Thymus (tissue), 11 donors: ENCODE measurements at regions not wholly inside any gene's neighbourhood (a gene's known extent, or its start where the extent isn't known, plus 50 kb on each side); places are given as distances from the start of the nearest gene placed in this dataset.

Source experiments
- DNase-seq, 9 donors: peaks; one replicate each; pipeline ENCODE4 v3.0.0-alpha.2; 2013; ENCODE audit warnings: low spot score in 9 of 9, low read depth in 6 of 9, missing footprints in 1 of 9
- H3K27ac ChIP-seq, 2 donors: one replicate each; pipeline ENCODE4 v1.5.1; 2013; ENCODE audit warnings: control low read depth in 1 of 2, low read depth in 1 of 2, low read length in 1 of 2, mild to moderate bottlenecking in 1 of 2, moderate library complexity in 1 of 2
- H3K27me3 ChIP-seq, 2 donors: one replicate each; pipeline ENCODE4 v1.5.1; 2013; ENCODE audit warnings: low read length in 1 of 2; ENCODE audit not compliant: control insufficient read depth in 2 of 2, insufficient read depth in 1 of 2
- H3K36me3 ChIP-seq, 2 donors: one replicate each; pipeline ENCODE4 v1.5.1; 2013; ENCODE audit warnings: low read length in 1 of 2, mild to moderate bottlenecking in 1 of 2, moderate library complexity in 1 of 2; ENCODE audit not compliant: control insufficient read depth in 2 of 2, insufficient read depth in 2 of 2
- H3K4me1 ChIP-seq, 2 donors: one replicate each; pipeline ENCODE4 v1.5.1; 2013; ENCODE audit warnings: low read length in 2 of 2; ENCODE audit not compliant: control insufficient read depth in 2 of 2, insufficient read depth in 2 of 2
- H3K4me3 ChIP-seq, 2 donors: one replicate each; pipeline ENCODE4 v1.5.1; 2013; ENCODE audit warnings: low read length in 2 of 2, control low read depth in 1 of 2, mild to moderate bottlenecking in 1 of 2
- H3K9me3 ChIP-seq, 2 donors: one replicate each; pipeline ENCODE4 v1.5.1; 2013; ENCODE audit warnings: low read length in 1 of 2, mild to moderate bottlenecking in 1 of 2; ENCODE audit not compliant: control insufficient read depth in 2 of 2, insufficient read depth in 1 of 2
- WGBS: extraction: QIAGEN DNeasy Blood & Tissue Kit; methylation state at CpG from one replicate; pipeline ENCODE4 v1.1.7; 2013; 5-methylcytosine and 5-hydroxymethylcytosine counted together
- donor health status: healthy.

- H3K27ac ChIP-seq, result no peak overlapping the region
- no peaks in the 10 kb centered on the region for H3K36me3 ChIP-seq
- 24% methylated on average over 3 of the region's 3 CpGs for WGBS
- H3K4me3 ChIP-seq, result no peak overlapping the region
- no peaks in the 10 kb centered on the region for H3K9me3 ChIP-seq
- H3K4me1 ChIP-seq, result no peaks in the 10 kb centered on the region
- DNase-seq, result peak in 5 of 9 donors; percentile 2 to 55 (median 8)
- no peaks in the 10 kb centered on the region for H3K27me3 ChIP-seq
Observed at GRCh38 chr3:88410259-88410658, 260.5 kb downstream of the C3orf38 start.

GRCh38 chr3:88412346-88412745 is 262.6 kb downstream of the C3orf38 start:
- WGBS, result 86% methylated on average over 1 of the region's 1 CpG
- no peak overlapping the region for H3K27ac ChIP-seq

GRCh38 chr3:88416436-88416835 is 266.7 kb downstream of the C3orf38 start:
- Histone ChIP-seq H3K27me3 (no peaks in the 10 kb centered on the region), H3K4me1 (no peaks in the 10 kb centered on the region), H3K4me3 (no peak overlapping the region), H3K36me3 (no peaks in the 10 kb centered on the region), H3K9me3 (no peaks in the 10 kb centered on the region), H3K27ac (no peak overlapping the region)
- no peak for DNase-seq
- 97% methylated on average over 2 of the region's 2 CpGs for WGBS

More at GRCh38 chr3:88412346-88412745, 262.6 kb downstream of the C3orf38 start:
- Histone ChIP-seq H3K4me1 (no peaks in the 10 kb centered on the region), H3K9me3 (no peaks in the 10 kb centered on the region), H3K27me3 (no peaks in the 10 kb centered on the region), H3K36me3 (no peaks in the 10 kb centered on the region), H3K4me3 (no peak overlapping the region)
- no peak for DNase-seq

GRCh38 chr3:88418219-88418618 is 268.5 kb downstream of the C3orf38 start:
- DNase-seq, result no peak
- WGBS, result 93% methylated on average over 6 of the region's 6 CpGs
- no peaks in the 10 kb centered on the region for H3K4me1 ChIP-seq
- no peak overlapping the region for H3K4me3 ChIP-seq
- no peaks in the 10 kb centered on the region for H3K36me3 ChIP-seq
- H3K27me3 ChIP-seq, result no peaks in the 10 kb centered on the region
- H3K27ac ChIP-seq, result no peak overlapping the region
- no peaks in the 10 kb centered on the region for H3K9me3 ChIP-seq

GRCh38 chr3:88433568-88433967 is 283.8 kb downstream of the C3orf38 start:
- no peaks in the 10 kb centered on the region for H3K27me3 ChIP-seq
- H3K36me3 ChIP-seq, result no peaks in the 10 kb centered on the region
- H3K4me3 ChIP-seq, result no peak overlapping the region
- H3K9me3 ChIP-seq, result no peaks in the 10 kb centered on the region
- no peaks in the 10 kb centered on the region for H3K4me1 ChIP-seq
- DNase-seq, result peak in 2 of 9 donors; percentile 2 to 9
- 23% methylated on average over 2 of the region's 2 CpGs for WGBS
- H3K27ac ChIP-seq, result no peak overlapping the region

GRCh38 chr3:88434001-88434400 is 284.2 kb downstream of the C3orf38 start:
- Histone ChIP-seq H3K4me1 (no peaks in the 10 kb centered on the region), H3K4me3 (no peak overlapping the region), H3K36me3 (no peaks in the 10 kb centered on the region), H3K9me3 (no peaks in the 10 kb centered on the region), H3K27me3 (no peaks in the 10 kb centered on the region), H3K27ac (no peak overlapping the region)
- WGBS, result 85% methylated on average over 2 of the region's 2 CpGs
- DNase-seq, result no peak

GRCh38 chr3:88440701-88441100 is 290.9 kb downstream of the C3orf38 start:
- 19% methylated on average over 1 of the region's 1 CpG for WGBS
- no peaks in the 10 kb centered on the region for H3K9me3 ChIP-seq
- no peak for DNase-seq

GRCh38 chr3:88443066-88443465 is 293.3 kb downstream of the C3orf38 start:
- DNase-seq, result no peak
- Histone ChIP-seq H3K9me3 (no peaks in the 10 kb centered on the region), H3K4me3 (no peak overlapping the region), H3K4me1 (no peaks in the 10 kb centered on the region), H3K27ac (no peak overlapping the region), H3K36me3 (no peaks in the 10 kb centered on the region), H3K27me3 (no peaks in the 10 kb centered on the region)
- 89% methylated on average over 1 of the region's 1 CpG for WGBS

More at GRCh38 chr3:88440701-88441100, 290.9 kb downstream of the C3orf38 start:
- Histone ChIP-seq H3K36me3 (no peaks in the 10 kb centered on the region), H3K27me3 (no peaks in the 10 kb centered on the region), H3K4me1 (no peaks in the 10 kb centered on the region), H3K4me3 (no peak overlapping the region), H3K27ac (no peak overlapping the region)

GRCh38 chr3:88444251-88444650 is 294.5 kb downstream of the C3orf38 start:
- no peaks in the 10 kb centered on the region for H3K27me3 ChIP-seq
- no peaks in the 10 kb centered on the region for H3K4me1 ChIP-seq
- H3K36me3 ChIP-seq, result no peaks in the 10 kb centered on the region
- H3K4me3 ChIP-seq, result no peak overlapping the region
- 89% methylated on average over 1 of the region's 1 CpG for WGBS
- no peak overlapping the region for H3K27ac ChIP-seq
- no peak for DNase-seq
- no peaks in the 10 kb centered on the region for H3K9me3 ChIP-seq

GRCh38 chr3:88452228-88452627 is 302.5 kb downstream of the C3orf38 start:
- WGBS, result 93% methylated on average over 4 of the region's 4 CpGs
- Histone ChIP-seq H3K36me3 (no peaks in the 10 kb centered on the region), H3K27me3 (no peaks in the 10 kb centered on the region), H3K9me3 (no peaks in the 10 kb centered on the region), H3K4me1 (no peaks in the 10 kb centered on the region), H3K27ac (no peak overlapping the region), H3K4me3 (no peak overlapping the region)
- DNase-seq, result no peak
